Activated CD8-positive, alpha-beta memory T cell treated with anti-CD3 and anti-CD28 coated beads for 1 hour (primary cell): ENCODE measurements at regions not wholly inside any gene's neighbourhood (a gene's known extent, or its start where the extent isn't known, plus 50 kb on each side); places are given as distances from the start of the nearest gene placed in this dataset.

Source experiments
- DNase-seq, 2 donors: peaks; one replicate each; pipeline ENCODE4 v3.0.0-alpha.2; 2020; ENCODE audit warnings: low read depth in 1 of 2; ENCODE audit errors: extremely low read depth in 1 of 2

GRCh38 chr2:204313256-204313655 is 232.0 kb upstream of the PARD3B start:
- no peak for DNase-seq

- no peak for DNase-seq
These were observed 230.0 kb upstream of the PARD3B start for GRCh38 chr2:204315236-204315662.

- no peak for DNase-seq
These were observed 227.6 kb upstream of the PARD3B start for GRCh38 chr2:204317640-204318039.

- no peak for DNase-seq
These were observed 224.1 kb upstream of the PARD3B start for GRCh38 chr2:204321027-204321800.

GRCh38 chr2:204321910-204322751 is 223.1 kb upstream of the PARD3B start:
- DNase-seq, result no peak

- DNase-seq, result no peak
These were observed 219.8 kb upstream of the PARD3B start for GRCh38 chr2:204325468-204325867.

- DNase-seq, result no peak
These were observed 216.9 kb upstream of the PARD3B start for GRCh38 chr2:204328373-204328772.

- DNase-seq, result no peak
These were observed 216.3 kb upstream of the PARD3B start for GRCh38 chr2:204329016-204329415.

- DNase-seq, result no peak
These were observed 215.7 kb upstream of the PARD3B start for GRCh38 chr2:204329532-204329931.

GRCh38 chr2:204331180-204331579 is 214.1 kb upstream of the PARD3B start:
- DNase-seq, result no peak

GRCh38 chr2:204331988-204332387 is 213.3 kb upstream of the PARD3B start:
- no peak for DNase-seq

GRCh38 chr2:204332706-204333105 is 212.6 kb upstream of the PARD3B start:
- DNase-seq, result no peak

GRCh38 chr2:204333861-204334260 is 211.4 kb upstream of the PARD3B start:
- no peak for DNase-seq

GRCh38 chr2:204335451-204336058 is 209.7 kb upstream of the PARD3B start:
- no peak for DNase-seq

GRCh38 chr2:204336153-204336744 is 209.0 kb upstream of the PARD3B start:
- no peak for DNase-seq

- DNase-seq, result no peak
These were observed 207.6 kb upstream of the PARD3B start for GRCh38 chr2:204337638-204338037.

- DNase-seq, result no peak
These were observed 206.0 kb upstream of the PARD3B start for GRCh38 chr2:204339212-204339715.

GRCh38 chr2:204340511-204340910 is 204.8 kb upstream of the PARD3B start:
- no peak for DNase-seq

- no peak for DNase-seq
These were observed 203.4 kb upstream of the PARD3B start for GRCh38 chr2:204341887-204342276.

- DNase-seq, result no peak
These were observed 201.6 kb upstream of the PARD3B start for GRCh38 chr2:204343685-204344084.

- DNase-seq, result no peak
These were observed 201.2 kb upstream of the PARD3B start for GRCh38 chr2:204344119-204344518.
